PFSK-1 (cell line): ENCODE measurements at regions not wholly inside any gene's neighbourhood (a gene's known extent, or its start where the extent isn't known, plus 50 kb on each side); places are given as distances from the start of the nearest gene placed in this dataset.

Experiments used
- FOXP2 ChIP-seq: optimal IDR thresholded peaks from 2 replicates; pipeline ENCODE3; 2011; ENCODE audit warnings: borderline replicate concordance, control low read depth, inconsistent platforms; ENCODE audit not compliant: insufficient read depth; ENCODE audit errors: extremely low read length, extremely low read depth
- POLR2AphosphoS5 ChIP-seq: IDR thresholded peaks from 2 replicates; pipeline ENCODE4 v1.6.1; 2012; ENCODE audit warnings: low read depth, mild to moderate bottlenecking, control low read depth, low read length, moderate library complexity
- SIN3A ChIP-seq: IDR thresholded peaks from 2 replicates; pipeline ENCODE4 v1.6.1; 2012; ENCODE audit warnings: mild to moderate bottlenecking, low read length, moderate library complexity, borderline replicate concordance; ENCODE audit not compliant: insufficient read depth
- TAF1 ChIP-seq: IDR thresholded peaks from 2 replicates; pipeline ENCODE4 v1.6.1; 2012; ENCODE audit warnings: low read length, control low read depth, borderline replicate concordance; ENCODE audit not compliant: insufficient read depth
- TF ChIP-seq, protein P1 (sequence below), 2 experiments: IDR thresholded peaks; 2 replicates each; pipeline versions ENCODE4 v1.6.1 to v1.8.0; 2011 to 2012; ENCODE audit warnings: low read depth in 2 of 2, low read length in 2 of 2, control low read depth in 1 of 2, inconsistent platforms in 1 of 2, mild to moderate bottlenecking in 1 of 2, moderate library complexity in 1 of 2; ENCODE audit not compliant: insufficient read depth in 1 of 2

DNA sequence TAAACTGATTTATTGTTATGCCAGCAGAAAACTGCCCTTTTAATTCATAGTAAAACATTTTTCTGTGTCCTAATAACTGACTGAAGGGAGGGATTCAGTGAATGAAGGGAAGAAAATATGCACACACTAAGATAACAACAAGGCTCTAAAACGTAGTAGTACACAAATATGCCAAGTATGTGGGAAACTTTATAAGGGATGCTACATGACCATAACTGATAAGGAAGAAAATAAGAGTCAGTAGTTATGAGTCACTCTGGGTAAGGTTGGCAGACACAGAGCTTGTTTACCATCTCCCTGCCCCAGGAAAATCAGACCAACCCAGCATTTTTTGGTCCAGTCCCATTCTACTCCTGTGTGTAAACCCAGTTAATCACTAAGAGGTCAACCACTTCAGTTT lies 124.2 kb downstream of the RPRM start:
- TF ChIP-seq FOXP2: no peak
- TF ChIP-seq POLR2AphosphoS5: no peak
- TF ChIP-seq SIN3A: no peak
- TF ChIP-seq, protein P1, sequence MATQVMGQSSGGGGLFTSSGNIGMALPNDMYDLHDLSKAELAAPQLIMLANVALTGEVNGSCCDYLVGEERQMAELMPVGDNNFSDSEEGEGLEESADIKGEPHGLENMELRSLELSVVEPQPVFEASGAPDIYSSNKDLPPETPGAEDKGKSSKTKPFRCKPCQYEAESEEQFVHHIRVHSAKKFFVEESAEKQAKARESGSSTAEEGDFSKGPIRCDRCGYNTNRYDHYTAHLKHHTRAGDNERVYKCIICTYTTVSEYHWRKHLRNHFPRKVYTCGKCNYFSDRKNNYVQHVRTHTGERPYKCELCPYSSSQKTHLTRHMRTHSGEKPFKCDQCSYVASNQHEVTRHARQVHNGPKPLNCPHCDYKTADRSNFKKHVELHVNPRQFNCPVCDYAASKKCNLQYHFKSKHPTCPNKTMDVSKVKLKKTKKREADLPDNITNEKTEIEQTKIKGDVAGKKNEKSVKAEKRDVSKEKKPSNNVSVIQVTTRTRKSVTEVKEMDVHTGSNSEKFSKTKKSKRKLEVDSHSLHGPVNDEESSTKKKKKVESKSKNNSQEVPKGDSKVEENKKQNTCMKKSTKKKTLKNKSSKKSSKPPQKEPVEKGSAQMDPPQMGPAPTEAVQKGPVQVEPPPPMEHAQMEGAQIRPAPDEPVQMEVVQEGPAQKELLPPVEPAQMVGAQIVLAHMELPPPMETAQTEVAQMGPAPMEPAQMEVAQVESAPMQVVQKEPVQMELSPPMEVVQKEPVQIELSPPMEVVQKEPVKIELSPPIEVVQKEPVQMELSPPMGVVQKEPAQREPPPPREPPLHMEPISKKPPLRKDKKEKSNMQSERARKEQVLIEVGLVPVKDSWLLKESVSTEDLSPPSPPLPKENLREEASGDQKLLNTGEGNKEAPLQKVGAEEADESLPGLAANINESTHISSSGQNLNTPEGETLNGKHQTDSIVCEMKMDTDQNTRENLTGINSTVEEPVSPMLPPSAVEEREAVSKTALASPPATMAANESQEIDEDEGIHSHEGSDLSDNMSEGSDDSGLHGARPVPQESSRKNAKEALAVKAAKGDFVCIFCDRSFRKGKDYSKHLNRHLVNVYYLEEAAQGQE (IDR thresholded peaks at IDR 0.05; ENCODE audit: insufficient read depth in 1 of 2, low read depth in 2 of 2, low read length in 2 of 2): no peak
- TF ChIP-seq TAF1: no peak

DNA sequence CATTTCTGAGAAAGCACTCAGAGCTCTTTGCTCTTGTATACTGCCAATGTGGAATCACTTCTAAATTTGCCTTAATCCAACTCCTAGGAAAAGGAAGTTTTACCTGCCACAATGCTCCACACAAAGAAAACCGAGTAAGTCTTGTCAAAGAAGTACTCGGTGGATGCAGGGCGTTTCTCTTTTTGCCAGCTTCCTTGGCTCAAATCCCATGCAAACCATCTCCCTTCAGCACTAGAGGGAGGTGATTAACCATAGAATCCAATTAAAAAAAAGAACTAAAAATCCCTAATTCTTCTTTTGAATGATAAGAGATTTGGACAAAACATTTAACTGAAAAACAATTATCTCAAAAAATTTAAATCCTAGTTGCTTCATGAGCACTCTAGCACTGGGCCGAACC lies 129.0 kb downstream of the RPRM start:
- TF ChIP-seq FOXP2 (no peak), TAF1 (no peak), POLR2AphosphoS5 (no peak), SIN3A (no peak)
- TF ChIP-seq, protein P1 (IDR thresholded peaks at IDR 0.05; ENCODE audit: insufficient read depth in 1 of 2, low read depth in 2 of 2, low read length in 2 of 2): no peak

DNA sequence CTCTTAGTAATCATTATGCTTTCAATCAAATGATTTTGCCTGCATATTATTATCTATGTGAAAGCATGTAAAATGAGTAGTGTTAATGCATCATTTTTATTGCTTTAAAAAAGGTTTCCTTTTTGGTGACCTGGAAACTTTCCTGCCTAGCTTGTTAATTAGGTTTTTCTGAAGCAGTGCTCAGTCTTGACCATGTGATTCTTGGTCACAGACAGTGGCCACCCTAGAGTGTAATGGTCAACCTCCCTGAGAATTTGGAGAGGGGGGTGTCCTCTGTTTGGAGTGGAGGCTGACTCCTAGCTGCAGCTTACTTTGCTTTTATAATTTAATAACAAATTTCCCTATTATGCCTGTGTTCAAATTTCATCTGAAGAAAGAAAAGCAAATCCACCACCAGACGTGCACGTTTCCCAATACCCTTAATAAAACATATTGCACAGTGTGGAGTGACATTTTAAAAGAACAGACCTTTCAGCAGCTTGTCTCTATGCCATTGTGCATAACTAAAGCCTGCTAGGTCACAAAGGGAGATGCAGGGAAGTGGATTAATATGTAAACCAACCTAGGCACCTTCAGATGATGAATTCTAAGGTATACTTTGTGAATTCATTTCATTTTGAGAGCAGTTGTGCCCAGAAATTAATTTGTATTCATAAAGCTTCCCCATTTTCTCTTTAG lies 130.6 kb downstream of the RPRM start:
- TF ChIP-seq FOXP2 (no peak), TAF1 (no peak), POLR2AphosphoS5 (no peak), SIN3A (no peak)
- TF ChIP-seq, protein P1 (IDR thresholded peaks at IDR 0.05; ENCODE audit: insufficient read depth in 1 of 2, low read depth in 2 of 2, low read length in 2 of 2): no peak

DNA sequence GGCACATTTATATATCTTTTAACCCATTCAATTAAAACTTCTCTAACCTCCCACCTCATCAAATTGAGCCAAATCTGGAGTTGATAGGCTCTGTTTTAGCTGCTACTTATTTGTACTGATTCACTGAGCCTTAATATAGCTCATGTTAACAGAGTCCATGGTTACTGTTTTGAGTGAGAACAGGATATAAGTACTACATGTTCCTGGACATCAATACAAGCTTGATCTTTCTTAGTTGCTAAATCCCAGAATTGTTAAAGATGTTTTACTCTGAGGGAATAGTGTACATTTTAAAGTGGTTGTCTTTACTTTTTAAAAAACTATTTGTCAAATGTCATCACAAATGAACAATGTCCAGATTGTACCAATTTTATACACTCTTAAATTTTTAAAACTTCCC lies 157.7 kb downstream of the RPRM start:
- TF ChIP-seq TAF1: no peak
- TF ChIP-seq FOXP2: no peak
- TF ChIP-seq, protein P1 (IDR thresholded peaks at IDR 0.05; ENCODE audit: insufficient read depth in 1 of 2, low read depth in 2 of 2, low read length in 2 of 2): no peak
- no peak for TF ChIP-seq SIN3A
- TF ChIP-seq POLR2AphosphoS5: no peak

DNA sequence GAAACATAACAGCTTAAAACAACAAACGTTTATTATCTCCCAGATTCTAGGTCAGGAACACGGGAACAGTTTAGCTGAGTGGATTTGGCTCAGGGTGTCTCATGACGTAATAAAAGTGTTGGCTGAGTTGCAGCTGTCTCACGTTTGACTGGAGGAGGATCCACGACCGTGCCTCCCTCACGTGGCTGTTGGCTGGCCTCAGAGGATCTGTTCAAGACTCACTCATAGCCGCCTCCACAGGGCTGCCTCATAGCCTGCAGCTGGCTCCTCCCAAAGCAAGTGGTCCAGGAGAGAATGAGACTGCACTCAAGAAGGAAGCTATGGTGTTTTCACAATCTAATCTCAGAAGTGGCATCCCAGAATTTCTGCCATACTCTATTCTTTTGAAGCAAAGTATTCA lies 167.1 kb downstream of the RPRM start:
- TF ChIP-seq POLR2AphosphoS5 (no peak), TAF1 (no peak), SIN3A (no peak), FOXP2 (no peak)
- TF ChIP-seq, protein P1 (IDR thresholded peaks at IDR 0.05; ENCODE audit: insufficient read depth in 1 of 2, low read depth in 2 of 2, low read length in 2 of 2): no peak
